OCI-M2 (cell line): ENCODE measurements at regions not wholly inside any gene's neighbourhood (a gene's known extent, or its start where the extent isn't known, plus 50 kb on each side); places are given as distances from the start of the nearest gene placed in this dataset.

Experiments
- DNase-seq: peaks from one replicate; lab custom pipeline; 2025; ENCODE audit not compliant: unreplicated experiment; lab: John Stamatoyannopoulos, UW

- DNase-seq: no peak
These were observed 478.3 kb downstream of the SOX2 start for GRCh38 chr3:182190056-182190455.

- DNase-seq: no peak
These were observed 486.6 kb downstream of the SOX2 start for GRCh38 chr3:182198345-182198744.

GRCh38 chr3:182201456-182202168, 489.9 kb downstream of the SOX2 start:
- DNase-seq: no peak

- no peak for DNase-seq
These were observed 500.9 kb downstream of the SOX2 start for GRCh38 chr3:182212479-182213076.

GRCh38 chr3:182214416-182214815, 502.7 kb downstream of the SOX2 start:
- no peak for DNase-seq

- no peak for DNase-seq
These were observed 504.2 kb downstream of the SOX2 start for GRCh38 chr3:182215881-182216280.

- DNase-seq: no peak
These were observed 504.7 kb downstream of the SOX2 start for GRCh38 chr3:182216311-182216970.

GRCh38 chr3:182220013-182220412, 508.3 kb downstream of the SOX2 start:
- no peak for DNase-seq

GRCh38 chr3:182220471-182220870, 508.7 kb downstream of the SOX2 start:
- no peak for DNase-seq

- DNase-seq: no peak
These were observed 515.3 kb downstream of the SOX2 start for GRCh38 chr3:182226995-182227394.

GRCh38 chr3:182233405-182233804, 521.7 kb downstream of the SOX2 start:
- DNase-seq: no peak

- no peak for DNase-seq
These were observed 522.2 kb downstream of the SOX2 start for GRCh38 chr3:182233957-182234356.

- DNase-seq: no peak
These were observed 523.2 kb downstream of the SOX2 start for GRCh38 chr3:182234881-182235280.

GRCh38 chr3:182235504-182235903, 523.8 kb downstream of the SOX2 start:
- DNase-seq: no peak

GRCh38 chr3:182238126-182238525, 526.4 kb downstream of the SOX2 start:
- no peak for DNase-seq

GRCh38 chr3:182239316-182239715, 527.6 kb downstream of the SOX2 start:
- DNase-seq: no peak

GRCh38 chr3:182240474-182240873, 528.7 kb downstream of the SOX2 start:
- DNase-seq: no peak

- no peak for DNase-seq
These were observed 529.6 kb downstream of the SOX2 start for GRCh38 chr3:182241196-182241765.

GRCh38 chr3:182241766-182242488, 530.2 kb downstream of the SOX2 start:
- DNase-seq: no peak

GRCh38 chr3:182242489-182242942, 530.8 kb downstream of the SOX2 start:
- DNase-seq: no peak

- DNase-seq: no peak
These were observed 531.9 kb downstream of the SOX2 start for GRCh38 chr3:182243625-182244024.
